ENCODE measurements at regions not wholly inside any gene's neighbourhood (a gene's known extent, or its start where the extent isn't known, plus 50 kb on each side); places are given as distances from the start of the nearest gene placed in this dataset.

- DNase-seq (ENCODE audit: low spot score): no peak
These were observed 97.6 kb upstream of the SERP2 start for GRCh38 chr13:44276061-44276460.

- no peak for DNase-seq (ENCODE audit: low spot score)
These were observed 96.2 kb upstream of the SERP2 start for GRCh38 chr13:44277459-44277858.

- no peak for DNase-seq (ENCODE audit: low spot score)
These were observed 95.5 kb upstream of the SERP2 start for GRCh38 chr13:44278166-44278565.

GRCh38 chr13:44280456-44280855, 93.2 kb upstream of the SERP2 start:
- DNase-seq (ENCODE audit: low spot score): no peak

- DNase-seq (ENCODE audit: low spot score): no peak
These were observed 92.2 kb upstream of the SERP2 start for GRCh38 chr13:44281252-44282000.

- DNase-seq (ENCODE audit: low spot score): no peak
These were observed 90.0 kb upstream of the SERP2 start for GRCh38 chr13:44283600-44283999.

GRCh38 chr13:44287958-44288357, 85.7 kb upstream of the SERP2 start:
- no peak for DNase-seq (ENCODE audit: low spot score)

- DNase-seq (ENCODE audit: low spot score): no peak
These were observed 81.1 kb upstream of the SERP2 start for GRCh38 chr13:44292545-44292944.

- DNase-seq (ENCODE audit: low spot score): no peak
These were observed 80.2 kb upstream of the SERP2 start for GRCh38 chr13:44293374-44293773.

GRCh38 chr13:44293908-44294735, 79.5 kb upstream of the SERP2 start:
- no peak for DNase-seq (ENCODE audit: low spot score)

- DNase-seq (ENCODE audit: low spot score): no peak
These were observed 78.7 kb upstream of the SERP2 start for GRCh38 chr13:44294876-44295275.

GRCh38 chr13:44296856-44297255, 76.8 kb upstream of the SERP2 start:
- no peak for DNase-seq (ENCODE audit: low spot score)

GRCh38 chr13:44298314-44298713, 75.3 kb upstream of the SERP2 start:
- DNase-seq (ENCODE audit: low spot score): no peak

- DNase-seq (ENCODE audit: low spot score): no peak
These were observed 74.3 kb upstream of the SERP2 start for GRCh38 chr13:44299152-44299943.

GRCh38 chr13:44300895-44301638, 72.6 kb upstream of the SERP2 start:
- DNase-seq (ENCODE audit: low spot score): no peak

- no peak for DNase-seq (ENCODE audit: low spot score)
These were observed 72.0 kb upstream of the SERP2 start for GRCh38 chr13:44301639-44302015.

GRCh38 chr13:44302233-44302632, 71.4 kb upstream of the SERP2 start:
- no peak for DNase-seq (ENCODE audit: low spot score)

- DNase-seq (ENCODE audit: low spot score): no peak
These were observed 70.6 kb upstream of the SERP2 start for GRCh38 chr13:44302940-44303575.

GRCh38 chr13:44303681-44304432, 69.8 kb upstream of the SERP2 start:
- no peak for DNase-seq (ENCODE audit: low spot score)

- DNase-seq (ENCODE audit: low spot score): no peak
These were observed 69.2 kb upstream of the SERP2 start for GRCh38 chr13:44304433-44304725.

GRCh38 chr13:44305286-44305685, 68.3 kb upstream of the SERP2 start:
- no peak for DNase-seq (ENCODE audit: low spot score)

Data from kidney capillary endothelial cell (primary cell).